ENCODE measurements at regions not wholly inside any gene's neighbourhood (a gene's known extent, or its start where the extent isn't known, plus 50 kb on each side); places are given as distances from the start of the nearest gene placed in this dataset.

DNA sequence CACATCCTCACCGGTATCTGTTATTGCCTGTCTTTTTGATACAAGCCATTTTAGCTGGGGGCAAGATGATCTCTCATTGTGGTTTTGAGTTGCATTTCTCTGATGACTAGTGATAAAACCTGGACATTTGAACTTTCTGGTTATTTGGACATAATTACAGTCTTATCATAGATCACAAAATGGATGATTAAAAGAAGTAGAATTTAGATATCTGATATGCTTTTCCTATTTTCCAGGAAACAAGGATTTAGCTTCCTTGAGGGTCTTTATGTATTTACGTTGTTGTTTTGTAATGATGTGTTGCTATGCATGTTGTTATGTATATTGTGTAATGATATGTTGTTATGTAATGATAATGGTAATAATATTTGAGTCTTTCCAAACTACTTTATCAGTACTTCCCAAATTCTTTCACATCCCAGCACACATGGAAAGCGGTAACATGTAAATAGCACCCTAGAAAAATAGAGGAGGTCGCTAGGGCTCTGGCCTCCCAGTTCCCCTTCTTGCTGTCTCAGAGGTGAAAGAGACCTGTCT, 53.8 kb downstream of the GJD2 start:
- H3K36me3 ChIP-seq (ENCODE audit: control insufficient read depth in 4 of 4, insufficient read depth in 3 of 4, low read depth in 1 of 4, low read length in 3 of 4): no peaks in the 10 kb centered on the region
- TF ChIP-seq NR2F2 (IDR thresholded peaks at IDR 0.05) (no peak), FOXA2 (IDR thresholded peaks at IDR 0.05) (no peak)
- WGBS: 84% methylated on average over 4 of the region's 4 CpGs
- H3K9me3 ChIP-seq (ENCODE audit: control insufficient read depth in 4 of 4, low read length in 3 of 4): no peaks in the 10 kb centered on the region
- no peak overlapping the region for H3K9ac ChIP-seq (ENCODE audit: low read depth in 1 of 2, low read length in 2 of 2)
- no peak overlapping the region for H3K27ac ChIP-seq (ENCODE audit: low read depth in 1 of 2, low read length in 2 of 2)
- H3K27me3 ChIP-seq (ENCODE audit: control insufficient read depth in 4 of 4, insufficient read depth in 4 of 4, low read length in 3 of 4): peaks cover 0 to 4% (median 2%) of the 10 kb centered on the region in 4 donors
- no peaks in the 10 kb centered on the region for H3K4me1 ChIP-seq (ENCODE audit: control insufficient read depth in 4 of 4, insufficient read depth in 4 of 4, low read length in 3 of 4)
- no peak for DNase-seq (ENCODE audit: low spot score)
- H3K4me3 ChIP-seq (ENCODE audit: low read depth in 1 of 3, low read length in 3 of 3): no peak overlapping the region

GRCh38 chr15:34699968-34700640, 54.7 kb downstream of the GJD2 start:
- Histone ChIP-seq H3K27me3 (ENCODE audit: control insufficient read depth in 4 of 4, insufficient read depth in 4 of 4, low read length in 3 of 4) (peaks cover 0 to 4% (median 1%) of the 10 kb centered on the region in 4 donors), H3K4me1 (ENCODE audit: control insufficient read depth in 4 of 4, insufficient read depth in 4 of 4, low read length in 3 of 4) (no peaks in the 10 kb centered on the region), H3K9ac (ENCODE audit: low read depth in 1 of 2, low read length in 2 of 2) (no peak overlapping the region), H3K4me3 (ENCODE audit: low read depth in 1 of 3, low read length in 3 of 3) (no peak overlapping the region), H3K36me3 (ENCODE audit: control insufficient read depth in 4 of 4, insufficient read depth in 3 of 4, low read depth in 1 of 4, low read length in 3 of 4) (no peaks in the 10 kb centered on the region), H3K9me3 (ENCODE audit: control insufficient read depth in 4 of 4, low read length in 3 of 4) (no peaks in the 10 kb centered on the region), H3K27ac (ENCODE audit: low read depth in 1 of 2, low read length in 2 of 2) (no peak overlapping the region)
- no peak for DNase-seq (ENCODE audit: low spot score)
- 63% methylated on average over 4 of the region's 4 CpGs for WGBS
- TF ChIP-seq NR2F2 (IDR thresholded peaks at IDR 0.05): no peak
- TF ChIP-seq, protein P1, sequence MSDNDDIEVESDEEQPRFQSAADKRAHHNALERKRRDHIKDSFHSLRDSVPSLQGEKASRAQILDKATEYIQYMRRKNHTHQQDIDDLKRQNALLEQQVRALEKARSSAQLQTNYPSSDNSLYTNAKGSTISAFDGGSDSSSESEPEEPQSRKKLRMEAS (IDR thresholded peaks at IDR 0.05): no peak
- TF ChIP-seq TAF1 (conservative IDR thresholded peaks at IDR 0.05): no peak
- TF ChIP-seq FOXA2 (IDR thresholded peaks at IDR 0.05): no peak
- no peak for TF ChIP-seq GABPA (IDR thresholded peaks at IDR 0.05 in 1 of 2, conservative IDR thresholded peaks at IDR 0.05 in 1 of 2)
- TF ChIP-seq HNF4G (IDR thresholded peaks at IDR 0.05): no peak
- no peak for TF ChIP-seq EGR1 (IDR thresholded peaks at IDR 0.05; ENCODE audit: low read depth in 2 of 2)
- TF ChIP-seq RXRA (IDR thresholded peaks at IDR 0.05): no peak
- no peak for TF ChIP-seq FOXA1 (IDR thresholded peaks at IDR 0.05)
- no peak for TF ChIP-seq YY1 (IDR thresholded peaks at IDR 0.05)
- TF ChIP-seq, protein P2, sequence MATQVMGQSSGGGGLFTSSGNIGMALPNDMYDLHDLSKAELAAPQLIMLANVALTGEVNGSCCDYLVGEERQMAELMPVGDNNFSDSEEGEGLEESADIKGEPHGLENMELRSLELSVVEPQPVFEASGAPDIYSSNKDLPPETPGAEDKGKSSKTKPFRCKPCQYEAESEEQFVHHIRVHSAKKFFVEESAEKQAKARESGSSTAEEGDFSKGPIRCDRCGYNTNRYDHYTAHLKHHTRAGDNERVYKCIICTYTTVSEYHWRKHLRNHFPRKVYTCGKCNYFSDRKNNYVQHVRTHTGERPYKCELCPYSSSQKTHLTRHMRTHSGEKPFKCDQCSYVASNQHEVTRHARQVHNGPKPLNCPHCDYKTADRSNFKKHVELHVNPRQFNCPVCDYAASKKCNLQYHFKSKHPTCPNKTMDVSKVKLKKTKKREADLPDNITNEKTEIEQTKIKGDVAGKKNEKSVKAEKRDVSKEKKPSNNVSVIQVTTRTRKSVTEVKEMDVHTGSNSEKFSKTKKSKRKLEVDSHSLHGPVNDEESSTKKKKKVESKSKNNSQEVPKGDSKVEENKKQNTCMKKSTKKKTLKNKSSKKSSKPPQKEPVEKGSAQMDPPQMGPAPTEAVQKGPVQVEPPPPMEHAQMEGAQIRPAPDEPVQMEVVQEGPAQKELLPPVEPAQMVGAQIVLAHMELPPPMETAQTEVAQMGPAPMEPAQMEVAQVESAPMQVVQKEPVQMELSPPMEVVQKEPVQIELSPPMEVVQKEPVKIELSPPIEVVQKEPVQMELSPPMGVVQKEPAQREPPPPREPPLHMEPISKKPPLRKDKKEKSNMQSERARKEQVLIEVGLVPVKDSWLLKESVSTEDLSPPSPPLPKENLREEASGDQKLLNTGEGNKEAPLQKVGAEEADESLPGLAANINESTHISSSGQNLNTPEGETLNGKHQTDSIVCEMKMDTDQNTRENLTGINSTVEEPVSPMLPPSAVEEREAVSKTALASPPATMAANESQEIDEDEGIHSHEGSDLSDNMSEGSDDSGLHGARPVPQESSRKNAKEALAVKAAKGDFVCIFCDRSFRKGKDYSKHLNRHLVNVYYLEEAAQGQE (IDR thresholded peaks at IDR 0.05): no peak
- TF ChIP-seq ZBTB33 (IDR thresholded peaks at IDR 0.05): no peak
- no peak for TF ChIP-seq RAD21 (IDR thresholded peaks at IDR 0.05)
- TF ChIP-seq SP1 (IDR thresholded peaks at IDR 0.05): no peak
- no peak for TF ChIP-seq ATF3 (IDR thresholded peaks at IDR 0.05)

Data from liver (tissue), 7 donors.